ENCODE measurements at regions not wholly inside any gene's neighbourhood (a gene's known extent, or its start where the extent isn't known, plus 50 kb on each side); places are given as distances from the start of the nearest gene placed in this dataset.

DNA sequence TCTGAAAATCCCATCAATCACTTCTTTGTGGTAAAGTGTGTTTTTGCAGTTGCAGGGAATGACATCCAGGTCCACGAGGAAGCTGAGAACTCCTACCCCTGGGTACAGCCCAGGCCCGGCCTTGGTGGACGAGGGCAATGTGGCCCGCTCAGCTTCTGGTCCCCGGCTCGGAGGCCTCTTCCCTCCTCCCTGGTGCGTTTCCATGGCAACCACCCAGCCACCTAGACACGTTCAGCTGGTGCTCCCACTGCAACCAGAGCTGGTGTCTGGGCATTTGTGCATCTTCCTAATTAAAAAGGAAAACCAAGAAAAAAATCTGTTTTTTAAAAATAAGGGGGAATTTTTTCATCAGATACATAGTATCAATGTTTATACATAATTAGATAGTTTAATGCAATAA is 603.6 kb upstream of the SALL3 start:
- TF ChIP-seq SIN3A (IDR thresholded peaks at IDR 0.05; ENCODE audit: borderline replicate concordance, insufficient read depth, low read length), result no peak
- TF ChIP-seq TAF1 (IDR thresholded peaks at IDR 0.05; ENCODE audit: borderline replicate concordance, insufficient read depth, low read length), result no peak
- TF ChIP-seq POLR2AphosphoS5 (IDR thresholded peaks at IDR 0.05; ENCODE audit: low read depth, low read length), result no peak
- TF ChIP-seq FOXP2 (optimal IDR thresholded peaks at IDR 0.05; ENCODE audit: borderline replicate concordance, extremely low read depth, extremely low read length, insufficient read depth), result no peak
- TF ChIP-seq, protein P1, sequence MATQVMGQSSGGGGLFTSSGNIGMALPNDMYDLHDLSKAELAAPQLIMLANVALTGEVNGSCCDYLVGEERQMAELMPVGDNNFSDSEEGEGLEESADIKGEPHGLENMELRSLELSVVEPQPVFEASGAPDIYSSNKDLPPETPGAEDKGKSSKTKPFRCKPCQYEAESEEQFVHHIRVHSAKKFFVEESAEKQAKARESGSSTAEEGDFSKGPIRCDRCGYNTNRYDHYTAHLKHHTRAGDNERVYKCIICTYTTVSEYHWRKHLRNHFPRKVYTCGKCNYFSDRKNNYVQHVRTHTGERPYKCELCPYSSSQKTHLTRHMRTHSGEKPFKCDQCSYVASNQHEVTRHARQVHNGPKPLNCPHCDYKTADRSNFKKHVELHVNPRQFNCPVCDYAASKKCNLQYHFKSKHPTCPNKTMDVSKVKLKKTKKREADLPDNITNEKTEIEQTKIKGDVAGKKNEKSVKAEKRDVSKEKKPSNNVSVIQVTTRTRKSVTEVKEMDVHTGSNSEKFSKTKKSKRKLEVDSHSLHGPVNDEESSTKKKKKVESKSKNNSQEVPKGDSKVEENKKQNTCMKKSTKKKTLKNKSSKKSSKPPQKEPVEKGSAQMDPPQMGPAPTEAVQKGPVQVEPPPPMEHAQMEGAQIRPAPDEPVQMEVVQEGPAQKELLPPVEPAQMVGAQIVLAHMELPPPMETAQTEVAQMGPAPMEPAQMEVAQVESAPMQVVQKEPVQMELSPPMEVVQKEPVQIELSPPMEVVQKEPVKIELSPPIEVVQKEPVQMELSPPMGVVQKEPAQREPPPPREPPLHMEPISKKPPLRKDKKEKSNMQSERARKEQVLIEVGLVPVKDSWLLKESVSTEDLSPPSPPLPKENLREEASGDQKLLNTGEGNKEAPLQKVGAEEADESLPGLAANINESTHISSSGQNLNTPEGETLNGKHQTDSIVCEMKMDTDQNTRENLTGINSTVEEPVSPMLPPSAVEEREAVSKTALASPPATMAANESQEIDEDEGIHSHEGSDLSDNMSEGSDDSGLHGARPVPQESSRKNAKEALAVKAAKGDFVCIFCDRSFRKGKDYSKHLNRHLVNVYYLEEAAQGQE (IDR thresholded peaks at IDR 0.05; ENCODE audit: insufficient read depth in 1 of 2, low read depth in 2 of 2, low read length in 2 of 2), result no peak

- TF ChIP-seq FOXP2 (optimal IDR thresholded peaks at IDR 0.05; ENCODE audit: borderline replicate concordance, extremely low read depth, extremely low read length, insufficient read depth) (no peak), SIN3A (IDR thresholded peaks at IDR 0.05; ENCODE audit: borderline replicate concordance, insufficient read depth, low read length) (no peak)
- TF ChIP-seq, protein P1 (IDR thresholded peaks at IDR 0.05; ENCODE audit: insufficient read depth in 1 of 2, low read depth in 2 of 2, low read length in 2 of 2), result no peak
Observed at GRCh38 chr18:78378403-78378802, 601.2 kb upstream of the SALL3 start.

- no peak for TF ChIP-seq FOXP2 (optimal IDR thresholded peaks at IDR 0.05; ENCODE audit: borderline replicate concordance, extremely low read depth, extremely low read length, insufficient read depth)
Observed at GRCh38 chr18:78378983-78379382, 600.6 kb upstream of the SALL3 start.

GRCh38 chr18:78390348-78390951 is 589.2 kb upstream of the SALL3 start:
- TF ChIP-seq SIN3A (IDR thresholded peaks at IDR 0.05; ENCODE audit: borderline replicate concordance, insufficient read depth, low read length), result no peak

GRCh38 chr18:78390952-78391348 is 588.7 kb upstream of the SALL3 start:
- no peak for TF ChIP-seq POLR2AphosphoS5 (IDR thresholded peaks at IDR 0.05; ENCODE audit: low read depth, low read length)

- TF ChIP-seq, protein P1 (IDR thresholded peaks at IDR 0.05; ENCODE audit: insufficient read depth in 1 of 2, low read depth in 2 of 2, low read length in 2 of 2), result no peak
- TF ChIP-seq FOXP2 (optimal IDR thresholded peaks at IDR 0.05; ENCODE audit: borderline replicate concordance, extremely low read depth, extremely low read length, insufficient read depth), result no peak
- TF ChIP-seq POLR2AphosphoS5 (IDR thresholded peaks at IDR 0.05; ENCODE audit: low read depth, low read length), result no peak
- no peak for TF ChIP-seq TAF1 (IDR thresholded peaks at IDR 0.05; ENCODE audit: borderline replicate concordance, insufficient read depth, low read length)
- TF ChIP-seq SIN3A (IDR thresholded peaks at IDR 0.05; ENCODE audit: borderline replicate concordance, insufficient read depth, low read length), result no peak
Observed at GRCh38 chr18:78393086-78393862, 586.3 kb upstream of the SALL3 start.

DNA sequence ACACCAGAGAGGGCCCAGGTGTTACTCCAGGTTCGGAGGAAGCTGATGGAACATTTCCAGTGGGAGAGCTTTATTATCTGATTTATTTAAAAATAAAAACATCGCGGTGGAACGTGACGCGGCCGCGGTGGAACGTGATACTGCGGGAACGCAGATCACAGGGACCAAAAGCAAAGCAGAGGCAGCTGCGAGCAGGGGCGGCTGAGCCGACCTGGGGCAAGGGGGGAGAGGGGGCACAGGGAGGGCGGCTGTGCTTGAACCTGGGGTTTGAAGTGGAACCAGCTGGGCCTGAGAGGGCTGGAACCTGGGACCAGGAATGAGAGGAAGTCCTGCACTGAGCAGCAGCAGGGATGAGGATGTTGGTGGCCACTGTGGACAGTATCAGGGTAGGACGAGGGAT is 583.5 kb upstream of the SALL3 start:
- TF ChIP-seq SIN3A (IDR thresholded peaks at IDR 0.05; ENCODE audit: borderline replicate concordance, insufficient read depth, low read length) (no peak), FOXP2 (optimal IDR thresholded peaks at IDR 0.05; ENCODE audit: borderline replicate concordance, extremely low read depth, extremely low read length, insufficient read depth) (no peak), TAF1 (IDR thresholded peaks at IDR 0.05; ENCODE audit: borderline replicate concordance, insufficient read depth, low read length) (no peak), POLR2AphosphoS5 (IDR thresholded peaks at IDR 0.05; ENCODE audit: low read depth, low read length) (no peak)
